Kidney (tissue), 13 donors: ENCODE measurements at regions not wholly inside any gene's neighbourhood (a gene's known extent, or its start where the extent isn't known, plus 50 kb on each side); places are given as distances from the start of the nearest gene placed in this dataset.

Experiments used
- DNase-seq, 5 donors: peaks; one replicate each; pipeline ENCODE4 v3.0.0-alpha.2; 2013 to 2020
- FAIRE-seq: peaks from 2 replicates; lab custom pipeline; 2012; peaks lifted over from hg19 to GRCh38; lab: Jason Lieb, UNC
- H3K27ac ChIP-seq, 2 donors: one replicate each; pipeline ENCODE4 v1.7.0; 2013; ENCODE audit warnings: low read depth in 2 of 2, low read length in 2 of 2, inconsistent platforms in 1 of 2
- H3K27me3 ChIP-seq: one replicate; pipeline ENCODE4 v1.7.1; 2013; ENCODE audit warnings: low read length, inconsistent platforms; ENCODE audit not compliant: control insufficient read depth, insufficient read depth
- H3K36me3 ChIP-seq, 3 donors: one replicate each; pipeline versions ENCODE4 v1.7.0 to v1.7.1; 2013; ENCODE audit warnings: low read length in 3 of 3, control low read depth in 1 of 3, inconsistent platforms in 1 of 3; ENCODE audit not compliant: insufficient read depth in 3 of 3, control insufficient read depth in 2 of 3
- H3K4me1 ChIP-seq, 3 donors: one replicate each; pipeline versions ENCODE4 v1.7.0 to v1.7.1; 2013; ENCODE audit warnings: low read length in 3 of 3, inconsistent platforms in 1 of 3, low read depth in 1 of 3; ENCODE audit not compliant: control insufficient read depth in 2 of 3, insufficient read depth in 2 of 3
- H3K4me3 ChIP-seq, 3 donors: one replicate each; pipeline versions ENCODE4 v1.7.0 to v1.8.1; 2013; ENCODE audit warnings: low read length in 3 of 3, control low read depth in 1 of 3, inconsistent platforms in 1 of 3
- H3K9ac ChIP-seq, 3 donors: one replicate each; pipeline versions ENCODE4 v1.7.0 to v1.7.1; 2013; ENCODE audit warnings: low read length in 3 of 3, control low read depth in 1 of 3, inconsistent platforms in 1 of 3
- H3K9me3 ChIP-seq, 3 donors: one replicate each; pipeline versions ENCODE4 v1.7.0 to v1.7.1; 2013; ENCODE audit warnings: low read length in 3 of 3, control low read depth in 1 of 3, inconsistent platforms in 1 of 3; ENCODE audit not compliant: control insufficient read depth in 2 of 3, insufficient read depth in 1 of 3
- CTCF ChIP-seq: IDR thresholded peaks from 3 replicates; pipeline ENCODE4 v1.5.1; 2012; ENCODE audit warnings: mild to moderate bottlenecking, moderate library complexity, borderline replicate concordance; ENCODE audit not compliant: insufficient read depth; ENCODE audit errors: extremely low read depth
- intact Hi-C: fragments of 100-400 bp; cut with DNase I; formaldehyde crosslinking; loops from one replicate; pipeline ENCODE4 v1.11.1; 2022
- donor health status: control.
- donor health status: control.
- donor health status: control.
- donor health status: control.
- donor health status: control.
- donor health status: DM: yes; HTN: yes; CAD: no.
- donor health status: Normal renal cell carcinoma (clear cell type).

DNA sequence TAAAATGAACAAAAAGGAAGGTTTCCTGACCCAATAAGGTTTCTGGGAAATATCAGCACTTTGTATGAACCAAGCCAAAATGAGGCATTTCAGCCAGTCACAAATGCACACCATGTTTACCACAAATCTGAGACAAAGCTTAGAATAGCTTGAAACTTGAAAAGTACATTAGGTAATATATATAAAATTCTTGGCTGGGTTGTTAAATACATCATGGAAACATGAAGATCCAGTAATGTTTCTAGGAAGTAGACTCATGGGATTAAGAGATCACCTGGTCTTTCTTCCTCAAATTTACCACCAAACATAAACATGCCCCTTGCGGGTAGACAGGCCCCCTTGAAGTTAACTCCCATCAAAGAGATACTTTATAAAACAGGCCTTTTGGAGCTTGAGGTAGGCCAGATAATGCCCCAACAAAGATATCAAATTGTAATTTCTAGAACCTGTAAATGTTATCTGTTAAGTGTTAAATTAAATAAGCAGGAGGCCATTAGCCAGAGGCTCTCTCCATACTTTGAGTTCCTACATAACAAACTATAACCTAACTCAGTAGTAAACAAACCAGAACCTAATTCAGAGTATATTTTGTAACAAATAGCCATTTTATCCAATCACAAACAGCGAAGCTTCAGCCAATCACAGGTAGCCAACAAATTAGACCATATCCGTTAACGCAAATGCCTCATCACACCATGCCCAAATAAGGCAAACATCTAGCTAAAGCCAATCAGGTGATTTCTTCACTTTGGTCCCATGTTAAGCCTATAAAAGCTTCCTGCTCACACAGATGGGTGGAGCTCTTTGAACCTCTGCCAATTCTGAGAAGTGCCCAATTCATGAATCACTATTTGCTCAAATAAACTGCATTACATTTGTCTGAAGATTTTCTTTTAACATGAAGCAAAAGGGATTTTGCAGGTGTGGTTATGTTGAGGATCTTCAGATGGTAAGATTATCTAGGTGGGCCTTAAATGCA lies 127.9 kb upstream of the TARS1 start:
- H3K9ac ChIP-seq = no peak overlapping the region
- no peaks in the 10 kb centered on the region for H3K36me3 ChIP-seq

DNA sequence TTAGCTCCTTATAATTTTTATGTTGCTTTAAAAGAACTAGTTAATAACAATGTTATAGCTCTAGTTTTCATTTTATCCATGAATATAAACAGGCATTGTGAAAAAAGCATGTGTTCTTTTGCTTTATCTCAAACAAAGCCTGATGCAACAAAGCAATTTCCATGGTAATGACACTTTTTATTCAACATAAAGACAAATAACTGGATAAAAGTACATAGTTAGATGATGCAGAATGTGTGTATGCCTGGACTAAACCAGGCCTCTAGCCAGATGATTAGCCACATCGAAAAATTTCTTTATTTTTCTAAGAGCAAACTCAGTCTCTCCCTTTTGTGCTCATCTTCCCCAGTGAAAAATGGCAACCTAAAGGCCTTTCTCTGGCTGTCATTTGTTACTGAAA lies 125.6 kb upstream of the TARS1 start:
- no peak for TF ChIP-seq CTCF
- no peak overlapping the region for H3K4me3 ChIP-seq
- intact Hi-C loops = no loop called here
- H3K27ac ChIP-seq = no peak overlapping the region
- FAIRE-seq = no peak
- H3K36me3 ChIP-seq = no peaks in the 10 kb centered on the region
- no peaks in the 10 kb centered on the region for H3K4me1 ChIP-seq
- no peaks in the 10 kb centered on the region for H3K27me3 ChIP-seq
- no peak for DNase-seq
- H3K9me3 ChIP-seq = no peaks in the 10 kb centered on the region
- no peak overlapping the region for H3K9ac ChIP-seq

More for the DNA sequence above, 127.9 kb upstream of the TARS1 start:
- Histone ChIP-seq H3K9me3 (no peaks in the 10 kb centered on the region), H3K4me1 (peaks cover 0 to 7% (median 6%) of the 10 kb centered on the region in 3 donors), H3K27me3 (no peaks in the 10 kb centered on the region), H3K4me3 (no peak overlapping the region), H3K27ac (no peak overlapping the region)
- intact Hi-C loops = no loop called here
- DNase-seq = no peak
- FAIRE-seq = no peak
- no peak for TF ChIP-seq CTCF

- Histone ChIP-seq H3K36me3 (no peaks in the 10 kb centered on the region), H3K9me3 (no peaks in the 10 kb centered on the region), H3K4me3 (no peak overlapping the region), H3K27me3 (no peaks in the 10 kb centered on the region), H3K9ac (no peak overlapping the region), H3K27ac (no peak overlapping the region), H3K4me1 (no peaks in the 10 kb centered on the region)
- intact Hi-C loops = no loop called here
- DNase-seq (no peak), FAIRE-seq (no peak)
- no peak for TF ChIP-seq CTCF
Measured at GRCh38 chr5:33316773-33317172, 124.0 kb upstream of the TARS1 start.
